IMR-90 (cell line): ENCODE measurements at regions not wholly inside any gene's neighbourhood (a gene's known extent, or its start where the extent isn't known, plus 50 kb on each side); places are given as distances from the start of the nearest gene placed in this dataset.

ENCODE experiments used
- SMC3 ChIP-seq: fragments of 150-350 bp; IDR thresholded peaks from 2 replicates; pipeline ENCODE4 v1.6.1; 2016; ENCODE audit warnings: low read depth, mild to moderate bottlenecking, antibody characterized with exemption, low read length, moderate library complexity
- TF ChIP-seq, protein P1 (sequence below): conservative IDR thresholded peaks from 2 replicates; pipeline ENCODE4 v1.5.1; 2012; ENCODE audit warnings: mild to moderate bottlenecking, low read depth, low read length, improper control_type of control experiment

DNA sequence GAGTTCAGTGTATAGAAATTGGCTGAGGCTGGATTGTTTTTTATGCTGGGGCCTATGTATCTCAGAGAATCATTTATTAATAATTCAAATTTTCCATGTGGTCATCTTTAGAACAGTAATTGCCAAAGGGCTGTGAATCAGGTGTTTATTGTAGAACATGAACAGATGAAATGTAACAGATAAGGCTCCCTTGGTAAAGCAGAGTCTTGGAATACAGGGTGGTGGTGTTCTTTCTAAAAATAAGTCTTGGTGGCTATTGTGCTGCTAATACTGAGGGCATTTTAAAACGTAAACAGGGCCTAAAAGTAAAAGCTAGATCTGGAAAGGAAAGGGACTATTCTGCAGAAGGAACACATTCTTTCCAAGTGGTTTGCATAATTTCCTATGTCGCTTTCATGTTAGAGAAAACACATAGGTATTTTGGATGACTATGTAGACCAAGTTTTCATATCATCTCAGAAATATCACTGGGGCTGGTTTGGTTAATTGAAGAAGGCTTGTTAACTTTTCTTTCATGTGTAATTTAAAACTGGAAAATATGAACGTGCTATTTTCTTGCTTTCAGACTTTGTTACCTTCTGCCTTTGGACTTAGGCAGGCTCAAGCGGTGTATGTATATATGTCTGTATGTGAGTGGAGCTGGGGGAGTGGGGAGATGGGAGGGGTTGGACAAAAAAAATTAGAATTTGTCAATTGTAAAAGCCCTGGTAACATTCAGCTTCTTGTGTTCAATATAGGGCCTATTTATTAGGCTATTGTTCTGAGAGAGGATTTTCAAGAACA is 119.9 kb upstream of the ANKRD55 start:
- TF ChIP-seq, protein P1, sequence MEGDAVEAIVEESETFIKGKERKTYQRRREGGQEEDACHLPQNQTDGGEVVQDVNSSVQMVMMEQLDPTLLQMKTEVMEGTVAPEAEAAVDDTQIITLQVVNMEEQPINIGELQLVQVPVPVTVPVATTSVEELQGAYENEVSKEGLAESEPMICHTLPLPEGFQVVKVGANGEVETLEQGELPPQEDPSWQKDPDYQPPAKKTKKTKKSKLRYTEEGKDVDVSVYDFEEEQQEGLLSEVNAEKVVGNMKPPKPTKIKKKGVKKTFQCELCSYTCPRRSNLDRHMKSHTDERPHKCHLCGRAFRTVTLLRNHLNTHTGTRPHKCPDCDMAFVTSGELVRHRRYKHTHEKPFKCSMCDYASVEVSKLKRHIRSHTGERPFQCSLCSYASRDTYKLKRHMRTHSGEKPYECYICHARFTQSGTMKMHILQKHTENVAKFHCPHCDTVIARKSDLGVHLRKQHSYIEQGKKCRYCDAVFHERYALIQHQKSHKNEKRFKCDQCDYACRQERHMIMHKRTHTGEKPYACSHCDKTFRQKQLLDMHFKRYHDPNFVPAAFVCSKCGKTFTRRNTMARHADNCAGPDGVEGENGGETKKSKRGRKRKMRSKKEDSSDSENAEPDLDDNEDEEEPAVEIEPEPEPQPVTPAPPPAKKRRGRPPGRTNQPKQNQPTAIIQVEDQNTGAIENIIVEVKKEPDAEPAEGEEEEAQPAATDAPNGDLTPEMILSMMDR: no peak
- no peak for TF ChIP-seq SMC3
